Transverse colon (tissue), 4 donors: ENCODE measurements at regions not wholly inside any gene's neighbourhood (a gene's known extent, or its start where the extent isn't known, plus 50 kb on each side); places are given as distances from the start of the nearest gene placed in this dataset.

ENCODE experiments used
- CTCF ChIP-seq, 5 experiments: fragments of 200-600 bp in 3 of 5; fragments of 450-650 bp in 2 of 5; sonication (generic) in 3 of 5; IDR thresholded peaks; 1 replicate in 2 of 5; 2 replicates in 3 of 5; pipeline ENCODE4 v1.5.1; 2016 to 2017; ENCODE audit warnings: antibody characterized with exemption in 5 of 5, inconsistent platforms in 3 of 5, mild to moderate bottlenecking in 2 of 5, moderate library complexity in 1 of 5
- EP300 ChIP-seq: sonication (generic); formaldehyde crosslinking; IDR thresholded peaks from one replicate; pipeline ENCODE4 v1.6.1; 2017; ENCODE audit warnings: antibody characterized with exemption, low read depth
- POLR2A ChIP-seq: fragments of 450-650 bp; IDR thresholded peaks from one replicate; pipeline ENCODE4 v1.6.1; 2016; ENCODE audit warnings: antibody characterized with exemption, mild to moderate bottlenecking, moderate library complexity
- POLR2AphosphoS5 ChIP-seq, 3 donors: sonication (generic); formaldehyde crosslinking; IDR thresholded peaks; one replicate each; pipeline ENCODE4 v1.6.1; 2016; ENCODE audit warnings: antibody characterized with exemption in 3 of 3

DNA sequence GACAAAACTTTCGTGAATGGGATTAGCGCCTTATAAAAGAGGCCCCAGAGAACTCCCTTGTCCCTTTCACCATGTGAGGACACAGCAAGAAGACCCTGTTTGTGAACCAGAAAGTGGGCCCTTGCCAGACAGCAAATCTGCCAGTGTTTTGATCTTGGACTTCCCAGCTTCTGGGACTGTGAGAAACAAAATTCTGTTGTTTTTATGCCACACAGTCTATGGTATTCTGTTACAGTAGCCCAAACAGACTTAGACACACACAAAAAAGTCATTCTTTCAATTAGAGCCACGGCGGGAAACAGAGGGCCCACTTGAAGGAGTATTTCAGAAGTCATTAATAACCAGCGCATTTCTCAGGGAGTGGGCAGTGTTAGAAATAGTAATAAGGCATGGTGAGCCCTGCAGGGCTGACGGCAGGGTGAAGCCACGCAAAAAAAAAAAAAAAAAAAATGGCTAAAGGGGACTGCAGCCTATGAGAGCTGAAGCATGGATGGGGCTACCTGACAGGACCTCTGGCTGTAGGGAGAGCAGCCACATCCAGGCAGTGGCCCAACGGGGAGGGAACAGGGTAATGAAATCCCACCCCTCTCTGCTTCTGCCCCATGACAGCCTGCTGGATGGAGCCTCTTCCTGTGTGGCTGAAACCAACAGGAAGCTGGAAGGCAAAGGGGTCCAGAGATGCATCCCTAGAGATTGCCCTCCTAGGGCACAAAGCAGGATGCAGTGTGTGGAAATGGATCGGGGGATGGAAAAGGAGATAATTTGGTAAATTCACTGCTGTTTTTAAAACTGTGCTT is 189.3 kb downstream of the KCNS3 start:
- TF ChIP-seq POLR2A (no peak), POLR2AphosphoS5 (IDR thresholded peaks at IDR 0.05) (no peak), CTCF (IDR thresholded peaks at IDR 0.05) (no peak), EP300 (no peak)
